HFF-Myc (cell line): ENCODE measurements at regions not wholly inside any gene's neighbourhood (a gene's known extent, or its start where the extent isn't known, plus 50 kb on each side); places are given as distances from the start of the nearest gene placed in this dataset.

Experiments used
- DNase-seq: peaks from one replicate; pipeline ENCODE4 v3.0.0-alpha.2; 2011; ENCODE audit warnings: low read depth; ENCODE audit errors: extremely low read depth
- H3K4me3 ChIP-seq: replicated peaks from 2 replicates; pipeline ENCODE4 v1.5.1; 2011; ENCODE audit warnings: low read depth, mild to moderate bottlenecking, control low read depth, low read length
- CTCF ChIP-seq: IDR thresholded peaks from 2 replicates; pipeline ENCODE4 v1.5.1; 2012; ENCODE audit warnings: mild to moderate bottlenecking, low read depth, low read length, control low read depth; ENCODE audit errors: missing control alignments

GRCh38 chr16:63983401-63983800, 1138.5 kb downstream of the CDH11 start:
- TF ChIP-seq CTCF, result no peak
- H3K4me3 ChIP-seq, result no peak overlapping the region
- no peak for DNase-seq

GRCh38 chr16:63982741-63983140, 1139.1 kb downstream of the CDH11 start:
- no peak for DNase-seq
- no peak overlapping the region for H3K4me3 ChIP-seq
- no peak for TF ChIP-seq CTCF

GRCh38 chr16:63982110-63982509, 1139.8 kb downstream of the CDH11 start:
- no peak for TF ChIP-seq CTCF
- no peak overlapping the region for H3K4me3 ChIP-seq
- DNase-seq, result no peak

GRCh38 chr16:63981639-63982038, 1140.2 kb downstream of the CDH11 start:
- H3K4me3 ChIP-seq, result no peak overlapping the region
- no peak for TF ChIP-seq CTCF
- DNase-seq, result no peak

DNA sequence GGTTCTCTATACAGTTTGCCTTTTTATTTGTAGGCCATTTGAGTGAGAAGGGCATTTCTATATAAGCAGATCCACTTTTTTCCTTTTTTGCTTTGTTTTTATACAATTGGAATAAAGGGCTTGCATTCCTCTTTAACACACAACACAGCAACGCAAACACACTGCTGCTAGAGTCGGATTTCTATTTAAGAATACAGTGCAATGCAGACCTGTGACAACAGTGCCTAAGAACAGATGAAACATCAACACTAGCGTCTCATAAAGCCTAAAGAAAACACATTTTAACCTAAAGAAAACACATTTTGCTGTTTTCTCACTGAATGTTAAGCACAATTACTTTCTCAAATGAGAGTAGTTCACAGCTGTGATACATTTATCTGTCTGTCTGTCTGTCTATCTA, 1141.1 kb downstream of the CDH11 start:
- H3K4me3 ChIP-seq, result no peak overlapping the region
- TF ChIP-seq CTCF, result no peak
- no peak for DNase-seq

- no peak overlapping the region for H3K4me3 ChIP-seq
- no peak for TF ChIP-seq CTCF
These were observed 1143.6 kb downstream of the CDH11 start for GRCh38 chr16:63978240-63978639.

GRCh38 chr16:63976345-63976744, 1145.5 kb downstream of the CDH11 start:
- DNase-seq, result no peak
- no peak for TF ChIP-seq CTCF
- H3K4me3 ChIP-seq, result no peak overlapping the region

More at GRCh38 chr16:63978240-63978639, 1143.6 kb downstream of the CDH11 start:
- no peak for DNase-seq
